WTC11 (cell line): ENCODE measurements at regions not wholly inside any gene's neighbourhood (a gene's known extent, or its start where the extent isn't known, plus 50 kb on each side); places are given as distances from the start of the nearest gene placed in this dataset.

ENCODE experiments used
- ATAC-seq: fragments of 200-7000 bp; cut with Tn5 transposase; 2 replicates; pipeline ENCODE4 v1.10.0; 2021; ENCODE audit warnings: mild to moderate bottlenecking, moderate library complexity
- CTCF ChIA-PET: fragments of 300-600 bp; sonication (Branson Sonifier 250); formaldehyde crosslinking; loops from one replicate; lab custom pipeline; 2021; ENCODE audit warnings: antibody characterized with exemption; lab: Charles Lee
- POLR2A ChIA-PET: fragments of 350-600 bp; sonication (Branson Sonifier 250); formaldehyde crosslinking; loops from one replicate; lab custom pipeline; 2021; ENCODE audit warnings: antibody characterized with exemption; lab: Charles Lee
- DNase-seq: peaks from one replicate; pipeline ENCODE4 v3.0.0; 2021; ENCODE audit warnings: low spot score
- H3K27ac Mint-ChIP-seq: 2 replicates; pipeline ENCODE4 v1.8.0; 2021; ENCODE audit warnings: mixed read lengths
- H3K27me3 Mint-ChIP-seq: 2 replicates; pipeline ENCODE4 v1.8.0; 2021; ENCODE audit warnings: low read depth, mild to moderate bottlenecking, moderate library complexity, mixed read lengths
- H3K36me3 Mint-ChIP-seq: 2 replicates; pipeline ENCODE4 v1.8.0; 2021; ENCODE audit warnings: mixed read lengths
- H3K4me1 Mint-ChIP-seq: 2 replicates; pipeline ENCODE4 v1.8.0; 2022; ENCODE audit warnings: mixed read lengths
- H3K4me3 Mint-ChIP-seq: 2 replicates; pipeline ENCODE4 v1.8.0; 2021; ENCODE audit warnings: mild to moderate bottlenecking, moderate library complexity, mixed read lengths
- H3K9me3 Mint-ChIP-seq: 2 replicates; pipeline ENCODE4 v1.8.0; 2021; ENCODE audit warnings: mixed read lengths
- FOXK1 ChIP-seq: sonication (generic); formaldehyde crosslinking; IDR thresholded peaks from 2 replicates; pipeline ENCODE4 v1.8.0; 2022; ENCODE audit warnings: mild to moderate bottlenecking, moderate library complexity, missing genetic modification reagents
- GABPB1 ChIP-seq: sonication (generic); formaldehyde crosslinking; IDR thresholded peaks from 2 replicates; pipeline ENCODE4 v1.8.1; 2023; ENCODE audit warnings: mild to moderate bottlenecking, missing genetic modification reagents
- MYBL2 ChIP-seq: sonication (generic); formaldehyde crosslinking; IDR thresholded peaks from 2 replicates; pipeline ENCODE4 v1.8.1; 2023; ENCODE audit warnings: mild to moderate bottlenecking, moderate library complexity, missing genetic modification reagents
- NFYB ChIP-seq: sonication (generic); formaldehyde crosslinking; conservative IDR thresholded peaks from 2 replicates; pipeline ENCODE4 v1.8.0; 2022; ENCODE audit warnings: low read depth, missing genetic modification reagents
- NR2C2 ChIP-seq: sonication (generic); formaldehyde crosslinking; IDR thresholded peaks from 2 replicates; pipeline ENCODE4 v1.8.0; 2022; ENCODE audit warnings: mild to moderate bottlenecking, missing genetic modification reagents
- TEAD1 ChIP-seq: sonication (generic); formaldehyde crosslinking; IDR thresholded peaks from 2 replicates; pipeline ENCODE4 v1.8.0; 2022; ENCODE audit warnings: mild to moderate bottlenecking, missing genetic modification reagents
- ZBTB21 ChIP-seq: sonication (generic); formaldehyde crosslinking; IDR thresholded peaks from 2 replicates; pipeline ENCODE4 v1.8.1; 2023; ENCODE audit warnings: mild to moderate bottlenecking, missing genetic modification reagents, borderline replicate concordance
- ZNF232 ChIP-seq: sonication (generic); formaldehyde crosslinking; IDR thresholded peaks from 2 replicates; pipeline ENCODE4 v1.8.0; 2022; ENCODE audit warnings: mild to moderate bottlenecking, missing genetic modification reagents
- ZNF396 ChIP-seq: fragments of 250-450 bp; sonication (Bioruptor Pico); IDR thresholded peaks from 2 replicates; pipeline ENCODE4 v1.8.0; 2021; ENCODE audit warnings: mild to moderate bottlenecking, moderate library complexity, borderline replicate concordance
- TF ChIP-seq, protein P1 (sequence below): sonication (generic); formaldehyde crosslinking; IDR thresholded peaks from 2 replicates; pipeline ENCODE4 v1.8.1; 2022; ENCODE audit warnings: missing genetic modification reagents, borderline replicate concordance
- TF ChIP-seq, protein P2 (sequence below): sonication (generic); formaldehyde crosslinking; IDR thresholded peaks from 2 replicates; pipeline ENCODE4 v1.8.1; 2023; ENCODE audit warnings: mild to moderate bottlenecking, missing genetic modification reagents, moderate library complexity
- TF ChIP-seq, protein P3 (sequence below): fragments of 250-450 bp; sonication (Bioruptor Pico); IDR thresholded peaks from 2 replicates; pipeline ENCODE4 v2.1.2; 2022; ENCODE audit warnings: mild to moderate bottlenecking, moderate library complexity
- TF ChIP-seq, protein P4 (sequence below): sonication (generic); formaldehyde crosslinking; IDR thresholded peaks from 2 replicates; pipeline ENCODE4 v1.8.0; 2022; ENCODE audit warnings: mild to moderate bottlenecking, missing genetic modification reagents
- TF ChIP-seq, protein P5 (sequence below): fragments of 250-450 bp; sonication (Bioruptor Pico); IDR thresholded peaks from 2 replicates; pipeline ENCODE4 v1.9.0; 2021; ENCODE audit warnings: mild to moderate bottlenecking
- TF ChIP-seq, protein P6 (sequence below): fragments of 200-600 bp; IDR thresholded peaks from 2 replicates; pipeline ENCODE4 v1.8.0; 2022; ENCODE audit warnings: antibody characterized with exemption

DNA sequence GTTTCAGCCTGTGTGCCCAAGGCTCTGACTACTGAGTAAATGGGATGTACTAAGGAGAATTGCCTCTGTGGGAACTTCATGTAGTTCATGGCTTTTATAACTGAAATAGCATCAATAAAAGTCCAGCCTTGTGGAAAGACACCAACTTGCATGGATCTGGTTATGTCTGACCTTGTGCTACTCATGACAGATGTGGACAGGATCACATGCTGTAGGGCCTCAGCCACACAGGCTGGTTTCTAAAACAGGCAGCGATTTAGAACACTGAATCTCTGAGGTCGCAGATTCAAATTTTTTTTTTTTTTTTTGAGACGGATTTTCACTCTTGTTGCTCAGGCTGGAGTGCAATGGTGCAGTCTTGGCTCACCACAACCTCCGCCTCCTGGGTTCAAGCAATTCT, 66.5 kb upstream of the SPIN1 start (continued):
- TF ChIP-seq, protein P1, sequence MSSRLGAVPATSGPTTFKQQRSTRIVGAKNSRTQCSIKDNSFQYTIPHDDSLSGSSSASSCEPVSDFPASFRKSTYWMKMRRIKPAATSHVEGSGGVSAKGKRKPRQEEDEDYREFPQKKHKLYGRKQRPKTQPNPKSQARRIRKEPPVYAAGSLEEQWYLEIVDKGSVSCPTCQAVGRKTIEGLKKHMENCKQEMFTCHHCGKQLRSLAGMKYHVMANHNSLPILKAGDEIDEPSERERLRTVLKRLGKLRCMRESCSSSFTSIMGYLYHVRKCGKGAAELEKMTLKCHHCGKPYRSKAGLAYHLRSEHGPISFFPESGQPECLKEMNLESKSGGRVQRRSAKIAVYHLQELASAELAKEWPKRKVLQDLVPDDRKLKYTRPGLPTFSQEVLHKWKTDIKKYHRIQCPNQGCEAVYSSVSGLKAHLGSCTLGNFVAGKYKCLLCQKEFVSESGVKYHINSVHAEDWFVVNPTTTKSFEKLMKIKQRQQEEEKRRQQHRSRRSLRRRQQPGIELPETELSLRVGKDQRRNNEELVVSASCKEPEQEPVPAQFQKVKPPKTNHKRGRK (CRISPR knock-in tag): no peak
- no peak for TF ChIP-seq ZNF232 (CRISPR knock-in tag)
- TF ChIP-seq ZBTB21 (CRISPR knock-in tag): no peak
- TF ChIP-seq, protein P2, sequence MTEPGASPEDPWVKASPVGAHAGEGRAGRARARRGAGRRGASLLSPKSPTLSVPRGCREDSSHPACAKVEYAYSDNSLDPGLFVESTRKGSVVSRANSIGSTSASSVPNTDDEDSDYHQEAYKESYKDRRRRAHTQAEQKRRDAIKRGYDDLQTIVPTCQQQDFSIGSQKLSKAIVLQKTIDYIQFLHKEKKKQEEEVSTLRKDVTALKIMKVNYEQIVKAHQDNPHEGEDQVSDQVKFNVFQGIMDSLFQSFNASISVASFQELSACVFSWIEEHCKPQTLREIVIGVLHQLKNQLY (CRISPR knock-in tag): no peak
- TF ChIP-seq FOXK1 (CRISPR knock-in tag): no peak
- TF ChIP-seq ZNF396: no peak

DNA sequence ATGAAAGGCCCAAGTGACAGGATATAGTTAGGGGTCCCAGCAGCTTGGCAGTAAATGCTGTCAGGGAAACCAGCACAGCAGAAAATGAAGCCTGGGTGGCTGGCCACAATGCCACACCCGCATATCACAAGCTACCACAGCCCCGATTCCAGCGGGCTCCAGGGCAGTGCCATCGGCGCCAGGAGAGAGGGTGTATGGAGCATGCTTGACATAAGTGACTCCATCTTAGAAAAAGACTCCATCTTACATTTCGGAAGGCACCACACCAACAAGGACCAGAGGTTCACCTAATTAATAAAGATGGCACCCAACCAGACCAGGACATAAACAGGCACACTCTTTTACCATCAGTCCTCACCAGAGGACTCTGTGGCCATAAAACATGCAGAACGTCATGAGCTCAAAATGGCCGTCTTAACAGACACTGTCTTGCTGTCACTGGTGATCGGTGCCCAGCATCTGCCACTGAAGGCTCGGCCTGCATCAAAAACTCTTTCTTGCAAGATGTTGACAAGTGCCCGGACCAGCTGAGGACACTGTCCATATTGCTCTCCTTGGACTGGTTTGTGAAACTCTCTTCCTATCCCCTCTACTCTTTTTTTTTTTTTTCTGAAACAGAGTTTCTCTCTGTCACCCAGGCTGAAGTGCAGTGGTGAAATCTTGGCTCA, 67.4 kb upstream of the SPIN1 start:
- ATAC-seq (no peak), DNase-seq (no peak)
- H3K4me1 Mint-ChIP-seq: peaks cover 6% of the 10 kb centered on the region; the same call in 1 of the 2 replicates
- H3K9me3 Mint-ChIP-seq: no peaks in the 10 kb centered on the region
- TF ChIP-seq NR2C2 (CRISPR knock-in tag): no peak
- no peak for TF ChIP-seq MYBL2
- TF ChIP-seq, protein P3, sequence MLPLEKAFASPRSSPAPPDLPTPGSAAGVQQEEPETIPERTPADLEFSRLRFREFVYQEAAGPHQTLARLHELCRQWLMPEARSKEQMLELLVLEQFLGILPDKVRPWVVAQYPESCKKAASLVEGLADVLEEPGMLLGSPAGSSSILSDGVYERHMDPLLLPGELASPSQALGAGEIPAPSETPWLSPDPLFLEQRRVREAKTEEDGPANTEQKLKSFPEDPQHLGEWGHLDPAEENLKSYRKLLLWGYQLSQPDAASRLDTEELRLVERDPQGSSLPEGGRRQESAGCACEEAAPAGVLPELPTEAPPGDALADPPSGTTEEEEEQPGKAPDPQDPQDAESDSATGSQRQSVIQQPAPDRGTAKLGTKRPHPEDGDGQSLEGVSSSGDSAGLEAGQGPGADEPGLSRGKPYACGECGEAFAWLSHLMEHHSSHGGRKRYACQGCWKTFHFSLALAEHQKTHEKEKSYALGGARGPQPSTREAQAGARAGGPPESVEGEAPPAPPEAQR (CRISPR knock-in tag): peak; percentile 57; the same call in 1 of the 2 replicates
- no peak for TF ChIP-seq NFYB
- TF ChIP-seq, protein P4, sequence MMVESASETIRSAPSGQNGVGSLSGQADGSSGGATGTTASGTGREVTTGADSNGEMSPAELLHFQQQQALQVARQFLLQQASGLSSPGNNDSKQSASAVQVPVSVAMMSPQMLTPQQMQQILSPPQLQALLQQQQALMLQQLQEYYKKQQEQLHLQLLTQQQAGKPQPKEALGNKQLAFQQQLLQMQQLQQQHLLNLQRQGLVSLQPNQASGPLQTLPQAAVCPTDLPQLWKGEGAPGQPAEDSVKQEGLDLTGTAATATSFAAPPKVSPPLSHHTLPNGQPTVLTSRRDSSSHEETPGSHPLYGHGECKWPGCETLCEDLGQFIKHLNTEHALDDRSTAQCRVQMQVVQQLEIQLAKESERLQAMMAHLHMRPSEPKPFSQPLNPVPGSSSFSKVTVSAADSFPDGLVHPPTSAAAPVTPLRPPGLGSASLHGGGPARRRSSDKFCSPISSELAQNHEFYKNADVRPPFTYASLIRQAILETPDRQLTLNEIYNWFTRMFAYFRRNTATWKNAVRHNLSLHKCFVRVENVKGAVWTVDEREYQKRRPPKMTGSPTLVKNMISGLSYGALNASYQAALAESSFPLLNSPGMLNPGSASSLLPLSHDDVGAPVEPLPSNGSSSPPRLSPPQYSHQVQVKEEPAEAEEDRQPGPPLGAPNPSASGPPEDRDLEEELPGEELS (CRISPR knock-in tag): no peak
- TF ChIP-seq, protein P5, sequence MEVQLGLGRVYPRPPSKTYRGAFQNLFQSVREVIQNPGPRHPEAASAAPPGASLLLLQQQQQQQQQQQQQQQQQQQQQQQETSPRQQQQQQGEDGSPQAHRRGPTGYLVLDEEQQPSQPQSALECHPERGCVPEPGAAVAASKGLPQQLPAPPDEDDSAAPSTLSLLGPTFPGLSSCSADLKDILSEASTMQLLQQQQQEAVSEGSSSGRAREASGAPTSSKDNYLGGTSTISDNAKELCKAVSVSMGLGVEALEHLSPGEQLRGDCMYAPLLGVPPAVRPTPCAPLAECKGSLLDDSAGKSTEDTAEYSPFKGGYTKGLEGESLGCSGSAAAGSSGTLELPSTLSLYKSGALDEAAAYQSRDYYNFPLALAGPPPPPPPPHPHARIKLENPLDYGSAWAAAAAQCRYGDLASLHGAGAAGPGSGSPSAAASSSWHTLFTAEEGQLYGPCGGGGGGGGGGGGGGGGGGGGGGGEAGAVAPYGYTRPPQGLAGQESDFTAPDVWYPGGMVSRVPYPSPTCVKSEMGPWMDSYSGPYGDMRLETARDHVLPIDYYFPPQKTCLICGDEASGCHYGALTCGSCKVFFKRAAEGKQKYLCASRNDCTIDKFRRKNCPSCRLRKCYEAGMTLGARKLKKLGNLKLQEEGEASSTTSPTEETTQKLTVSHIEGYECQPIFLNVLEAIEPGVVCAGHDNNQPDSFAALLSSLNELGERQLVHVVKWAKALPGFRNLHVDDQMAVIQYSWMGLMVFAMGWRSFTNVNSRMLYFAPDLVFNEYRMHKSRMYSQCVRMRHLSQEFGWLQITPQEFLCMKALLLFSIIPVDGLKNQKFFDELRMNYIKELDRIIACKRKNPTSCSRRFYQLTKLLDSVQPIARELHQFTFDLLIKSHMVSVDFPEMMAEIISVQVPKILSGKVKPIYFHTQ: no peak
- TF ChIP-seq GABPB1 (CRISPR knock-in tag): no peak
- TF ChIP-seq, protein P6, sequence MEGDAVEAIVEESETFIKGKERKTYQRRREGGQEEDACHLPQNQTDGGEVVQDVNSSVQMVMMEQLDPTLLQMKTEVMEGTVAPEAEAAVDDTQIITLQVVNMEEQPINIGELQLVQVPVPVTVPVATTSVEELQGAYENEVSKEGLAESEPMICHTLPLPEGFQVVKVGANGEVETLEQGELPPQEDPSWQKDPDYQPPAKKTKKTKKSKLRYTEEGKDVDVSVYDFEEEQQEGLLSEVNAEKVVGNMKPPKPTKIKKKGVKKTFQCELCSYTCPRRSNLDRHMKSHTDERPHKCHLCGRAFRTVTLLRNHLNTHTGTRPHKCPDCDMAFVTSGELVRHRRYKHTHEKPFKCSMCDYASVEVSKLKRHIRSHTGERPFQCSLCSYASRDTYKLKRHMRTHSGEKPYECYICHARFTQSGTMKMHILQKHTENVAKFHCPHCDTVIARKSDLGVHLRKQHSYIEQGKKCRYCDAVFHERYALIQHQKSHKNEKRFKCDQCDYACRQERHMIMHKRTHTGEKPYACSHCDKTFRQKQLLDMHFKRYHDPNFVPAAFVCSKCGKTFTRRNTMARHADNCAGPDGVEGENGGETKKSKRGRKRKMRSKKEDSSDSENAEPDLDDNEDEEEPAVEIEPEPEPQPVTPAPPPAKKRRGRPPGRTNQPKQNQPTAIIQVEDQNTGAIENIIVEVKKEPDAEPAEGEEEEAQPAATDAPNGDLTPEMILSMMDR: no peak
- TF ChIP-seq TEAD1: no peak
- POLR2A ChIA-PET: no interaction called here
- no peaks in the 10 kb centered on the region for H3K36me3 Mint-ChIP-seq
- no peaks in the 10 kb centered on the region for H3K27me3 Mint-ChIP-seq
- H3K27ac Mint-ChIP-seq: no peak overlapping the region
- H3K4me3 Mint-ChIP-seq: no peak overlapping the region
- CTCF ChIA-PET: no interaction called here
